H1 (cell line): ENCODE measurements at regions not wholly inside any gene's neighbourhood (a gene's known extent, or its start where the extent isn't known, plus 50 kb on each side); places are given as distances from the start of the nearest gene placed in this dataset.
A peak's percentile ranks its signal among the peaks of the same experiment; 100 is the strongest.

Source experiments
- CTCF ChIA-PET: fragments of 300-600 bp; sonication (Branson Sonifier 250); formaldehyde crosslinking; loops from one replicate; lab custom pipeline; 2021; ENCODE audit not compliant: partially characterized antibody; lab: Charles Lee
- POLR2A ChIA-PET: fragments of 300-600 bp; sonication (Branson Sonifier 250); formaldehyde crosslinking; loops from one replicate; lab custom pipeline; 2021; ENCODE audit warnings: inconsistent platforms; ENCODE audit not compliant: partially characterized antibody; lab: Charles Lee
- DNase-seq, 2 experiments: peaks; one replicate each; pipeline versions ENCODE4 v3.0.0 to v3.0.0-alpha.2; 2010 to 2022; ENCODE audit warnings: low spot score in 2 of 2, low read depth in 1 of 2, mixed read lengths in 1 of 2
- FAIRE-seq: peaks from 2 replicates; lab custom pipeline; 2011; peaks lifted over from hg19 to GRCh38; lab: Jason Lieb, UNC
- H2AFZ ChIP-seq: 2 replicates; pipeline ENCODE4 v1.8.1; 2012; ENCODE audit warnings: low read length, inconsistent platforms
- H2AK5ac ChIP-seq: 2 replicates; pipeline ENCODE4 v1.6.1; 2013; ENCODE audit warnings: low read depth, low read length
- H2BK120ac ChIP-seq: replicated peaks from 2 replicates; pipeline ENCODE3; 2013; ENCODE audit warnings: low read depth, low read length, inconsistent platforms
- H2BK12ac ChIP-seq: 2 replicates; pipeline ENCODE4 v1.6.1; 2013; ENCODE audit warnings: low read depth, low read length
- H2BK15ac ChIP-seq: 2 replicates; pipeline ENCODE4 v1.6.1; 2013; ENCODE audit warnings: low read length
- H2BK20ac ChIP-seq: 2 replicates; pipeline ENCODE4 v1.6.1; 2013; ENCODE audit warnings: low read length
- H2BK5ac ChIP-seq: 2 replicates; pipeline ENCODE4 v1.6.1; 2013; ENCODE audit warnings: low read depth, low read length
- H3K14ac ChIP-seq: 2 replicates; pipeline ENCODE4 v1.6.1; 2013; ENCODE audit warnings: inconsistent platforms; ENCODE audit not compliant: insufficient read length
- H3K18ac ChIP-seq: 2 replicates; pipeline ENCODE4 v1.6.1; 2013; ENCODE audit warnings: low read length; ENCODE audit errors: extremely low read depth
- H3K23ac ChIP-seq: 2 replicates; pipeline ENCODE4 v1.6.1; 2013; ENCODE audit warnings: inconsistent platforms; ENCODE audit not compliant: insufficient read length
- H3K23me2 ChIP-seq: 2 replicates; pipeline ENCODE4 v1.6.1; 2013; ENCODE audit warnings: low read depth, low read length
- H3K27ac ChIP-seq: 2 replicates; pipeline ENCODE4 v1.6.1; 2011; ENCODE audit warnings: low read depth, low read length, inconsistent platforms
- H3K27me3 ChIP-seq, 4 experiments: replicated peaks in 1 of 4; 1 replicate in 1 of 4; 2 replicates in 3 of 4; pipeline versions ENCODE4 v1.6.1 to v1.8.1; 2011 to 2013; ENCODE audit warnings: low read length in 3 of 4, mild to moderate bottlenecking in 3 of 4, inconsistent platforms in 2 of 4, mixed read lengths in 2 of 4, moderate library complexity in 1 of 4; ENCODE audit not compliant: control insufficient read depth in 3 of 4, insufficient read depth in 3 of 4; ENCODE audit errors: extremely low read depth in 1 of 4
- H3K36me3 ChIP-seq, 4 experiments: 2 replicates each; pipeline versions ENCODE4 v1.6.1 to v1.8.1; 2011 to 2013; ENCODE audit warnings: mild to moderate bottlenecking in 4 of 4, low read length in 3 of 4, moderate library complexity in 2 of 4, control low read depth in 1 of 4, inconsistent platforms in 1 of 4; ENCODE audit not compliant: insufficient read depth in 4 of 4, control insufficient read depth in 2 of 4
- H3K4ac ChIP-seq: replicated peaks from 2 replicates; pipeline ENCODE3; 2013; ENCODE audit warnings: low read length, low read depth, mixed read lengths, inconsistent platforms; ENCODE audit not compliant: insufficient read length
- H3K4me1 ChIP-seq, 4 experiments: replicated peaks in 1 of 4; 1 replicate in 1 of 4; 2 replicates in 3 of 4; pipeline versions ENCODE4 v1.6.1 to v1.8.1; 2011 to 2013; ENCODE audit warnings: low read length in 3 of 4, inconsistent platforms in 2 of 4, mixed read lengths in 1 of 4; ENCODE audit not compliant: insufficient read depth in 4 of 4, control insufficient read depth in 3 of 4
- H3K4me2 ChIP-seq, 2 experiments: 2 replicates each; pipeline versions ENCODE4 v1.6.1 to v1.8.1; 2011 to 2013; ENCODE audit warnings: low read depth in 2 of 2, low read length in 2 of 2, control low read depth in 1 of 2, inconsistent platforms in 1 of 2, mild to moderate bottlenecking in 1 of 2; ENCODE audit not compliant: insufficient read depth in 1 of 2
- H3K4me3 ChIP-seq, 4 experiments: fragments of 200-600, 300-600 bp in 1 of 4; sonication (generic), shearing (Covaris generic), sonication (Bioruptor Twin) in 1 of 4; 2 replicates each; pipeline versions ENCODE4 v1.5.1 to v1.8.1; 2011 to 2016; ENCODE audit warnings: low read length in 4 of 4, low read depth in 3 of 4, control low read depth in 2 of 4, inconsistent platforms in 2 of 4, mild to moderate bottlenecking in 2 of 4, mixed read lengths in 1 of 4, moderate library complexity in 1 of 4; ENCODE audit not compliant: insufficient read depth in 2 of 4; ENCODE audit errors: extremely low read depth in 1 of 4
- H3K56ac ChIP-seq: replicated peaks from 2 replicates; pipeline ENCODE3; 2013; ENCODE audit warnings: low read depth, mild to moderate bottlenecking, mixed read lengths, low read length, inconsistent platforms; ENCODE audit not compliant: insufficient read length
- H3K79me1 ChIP-seq: 2 replicates; pipeline ENCODE4 v1.6.1; 2013; ENCODE audit warnings: low read depth, low read length, control low read depth
- H3K79me2 ChIP-seq, 2 experiments: 2 replicates each; pipeline versions ENCODE4 v1.6.1 to v1.8.1; 2012 to 2013; ENCODE audit warnings: low read length in 2 of 2, mild to moderate bottlenecking in 2 of 2, inconsistent platforms in 1 of 2; ENCODE audit not compliant: insufficient read depth in 2 of 2, control insufficient read depth in 1 of 2
- H3K9ac ChIP-seq, 4 experiments: replicated peaks in 1 of 4; 1 replicate in 1 of 4; 2 replicates in 3 of 4; pipeline versions ENCODE4 v1.6.1 to v1.8.1; 2011 to 2013; ENCODE audit warnings: low read depth in 3 of 4, low read length in 3 of 4, control low read depth in 2 of 4, mild to moderate bottlenecking in 2 of 4, moderate library complexity in 2 of 4, inconsistent platforms in 1 of 4; ENCODE audit errors: extremely low read depth in 1 of 4
- H3K9me3 ChIP-seq, 2 experiments: 2 replicates each; pipeline versions ENCODE4 v1.6.1 to v1.8.1; 2012 to 2013; ENCODE audit warnings: mild to moderate bottlenecking in 2 of 2, moderate library complexity in 2 of 2, control low read depth in 1 of 2, inconsistent platforms in 1 of 2, low read depth in 1 of 2, low read length in 1 of 2, mixed read lengths in 1 of 2; ENCODE audit not compliant: insufficient read depth in 2 of 2
- H4K20me1 ChIP-seq, 2 experiments: replicated peaks in 1 of 2; 2 replicates each; pipeline versions ENCODE3 to v1.8.1; 2011 to 2013; ENCODE audit warnings: inconsistent platforms in 2 of 2, low read length in 2 of 2, mild to moderate bottlenecking in 1 of 2; ENCODE audit not compliant: insufficient read depth in 2 of 2, control insufficient read depth in 1 of 2
- H4K5ac ChIP-seq: 2 replicates; pipeline ENCODE4 v1.6.1; 2013; ENCODE audit warnings: low read length, low read depth, mixed read lengths, inconsistent platforms; ENCODE audit not compliant: insufficient read length
- H4K8ac ChIP-seq: 2 replicates; pipeline ENCODE4 v1.8.0; 2013; ENCODE audit warnings: mild to moderate bottlenecking, moderate library complexity, low read length, inconsistent platforms; ENCODE audit not compliant: insufficient read depth; ENCODE audit errors: extremely low read depth
- H4K91ac ChIP-seq: replicated peaks from 2 replicates; pipeline ENCODE3; 2013; ENCODE audit warnings: low read length, mixed read lengths, inconsistent platforms; ENCODE audit not compliant: insufficient read length
- CBX8 ChIP-seq: fragments of 300-800, 300-1000 bp; sonication (generic); IDR thresholded peaks from 2 replicates; pipeline ENCODE4 v1.7.1; 2016; ENCODE audit warnings: low read depth, low read length, borderline replicate concordance
- CHD2 ChIP-seq: IDR thresholded peaks from 2 replicates; pipeline ENCODE4 v1.6.1; 2012; ENCODE audit warnings: low read length, improper control_type of control experiment
- RFX5 ChIP-seq: IDR thresholded peaks from 2 replicates; pipeline ENCODE4 v1.6.1; 2011; ENCODE audit warnings: low read depth, low read length, improper control_type of control experiment, borderline replicate concordance
- WGBS, 2 experiments: shearing (Covaris generic) in 1 of 2; methylation state at CpG; one replicate each; pipeline versions ENCODE4 v1.1.6 to v1.1.7; 2013 to 2015; ENCODE audit warnings: low lambda C conversion rate in 2 of 2, mixed read lengths in 2 of 2, inconsistent platforms in 1 of 2, low coverage in 1 of 2, missing lambda C conversion rate in 1 of 2; ENCODE audit not compliant: insufficient replicate concordance in 2 of 2, insufficient coverage in 1 of 2, insufficient read length in 1 of 2; ENCODE audit errors: extremely low coverage in 1 of 2, missing lambda C conversion rate in 1 of 2; 5-methylcytosine and 5-hydroxymethylcytosine counted together

DNA sequence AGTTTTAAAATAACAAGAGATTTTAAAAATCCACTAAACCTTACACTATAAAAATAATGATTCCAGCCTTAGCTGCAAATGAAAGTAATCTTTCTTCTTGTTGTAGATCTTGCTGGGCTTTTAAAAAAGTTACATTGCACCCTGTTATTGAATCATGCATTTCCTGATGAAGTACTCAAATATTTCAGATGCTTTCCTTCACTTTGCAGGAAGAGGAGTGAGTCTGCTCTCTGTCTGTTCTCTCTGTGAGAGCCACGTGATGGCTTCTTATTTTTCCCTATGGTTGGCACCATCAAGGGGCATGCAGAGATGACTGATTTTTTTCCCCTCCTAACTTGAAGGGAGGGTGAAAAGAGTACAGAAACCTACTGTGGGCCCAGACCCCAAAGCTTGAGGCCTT is 262.7 kb downstream of the ATP23 start:
- H3K23me2 ChIP-seq: no peaks in the 10 kb centered on the region
- TF ChIP-seq RFX5: no peak
- no peak for TF ChIP-seq CHD2
- no peak for TF ChIP-seq CBX8

More for the DNA sequence above, 262.7 kb downstream of the ATP23 start:
- DNase-seq: no peak
- Histone ChIP-seq H3K27me3 (no peaks in the 10 kb centered on the region), H3K4me1 (no peaks in the 10 kb centered on the region), H3K14ac (no peak overlapping the region), H3K56ac (no peak overlapping the region), H2BK20ac (no peak overlapping the region), H2BK5ac (no peak overlapping the region), H3K79me1 (no peaks in the 10 kb centered on the region), H4K91ac (no peak overlapping the region), H2BK120ac (no peak overlapping the region), H2AFZ (peak overlapping the region; percentile 39), H4K20me1 (no peaks in the 10 kb centered on the region), H3K23ac (no peak overlapping the region), H3K36me3 (no peaks in the 10 kb centered on the region), H3K4me3 (no peak overlapping the region), H4K5ac (no peak overlapping the region), H3K4me2 (no peak overlapping the region), H3K4ac (no peak overlapping the region), H2BK12ac (no peak overlapping the region), H2AK5ac (no peak overlapping the region), H3K18ac (no peak overlapping the region), H3K27ac (no peak overlapping the region), H2BK15ac (no peak overlapping the region), H3K9me3 (no peaks in the 10 kb centered on the region), H3K79me2 (no peaks in the 10 kb centered on the region), H4K8ac (no peak overlapping the region), H3K9ac (no peak overlapping the region)
- no peak for FAIRE-seq
- ChIA-PET CTCF (no interaction called here), POLR2A (no interaction called here)
- 57% methylated on average over 1 of the region's 1 CpG; no CpG with 5 or more reads in 1 of the 2 experiments for WGBS, 2 experiments
